NCI-H1417 (cell line): ENCODE measurements at regions not wholly inside any gene's neighbourhood (a gene's known extent, or its start where the extent isn't known, plus 50 kb on each side); places are given as distances from the start of the nearest gene placed in this dataset.

ENCODE experiments used
- DNase-seq, 3 experiments: peaks; one replicate each; lab custom pipeline; 2025; lab: John Stamatoyannopoulos, UW

GRCh38 chr20:36824142-36824940 lies 50.8 kb upstream of the DSN1 start:
- no peak for DNase-seq

- DNase-seq: peak; percentile 83 to 99 (median 92)
Measured at GRCh38 chr20:36825385-36826104, 50.4 kb upstream of the TLDC2 start.
